ENCODE measurements at regions not wholly inside any gene's neighbourhood (a gene's known extent, or its start where the extent isn't known, plus 50 kb on each side); places are given as distances from the start of the nearest gene placed in this dataset.

GRCh38 chr16:6558661-6559060 is 774.0 kb upstream of the RBFOX1 start:
- DNase-seq (ENCODE audit: extremely low spot score, unreplicated experiment) = no peak
- Mint-ChIP-seq H3K36me3 (no peaks in the 10 kb centered on the region), H3K9me3 (no peaks in the 10 kb centered on the region), H3K27me3 (peaks cover 12% of the 10 kb centered on the region), H3K4me1 (ENCODE audit: unreplicated experiment) (no peaks in the 10 kb centered on the region), H3K4me3 (no peak overlapping the region), H3K27ac (no peak overlapping the region)
- no peak for TF ChIP-seq CTCF (conservative IDR thresholded peaks at IDR 0.05)

- no peaks in the 10 kb centered on the region for H3K4me1 Mint-ChIP-seq (ENCODE audit: unreplicated experiment)
- no peak overlapping the region for H3K4me3 Mint-ChIP-seq
- no peaks in the 10 kb centered on the region for H3K36me3 Mint-ChIP-seq
- H3K27me3 Mint-ChIP-seq = peaks cover 18% of the 10 kb centered on the region
- DNase-seq (ENCODE audit: extremely low spot score, unreplicated experiment) = no peak
- H3K27ac Mint-ChIP-seq = no peak overlapping the region
- TF ChIP-seq CTCF (conservative IDR thresholded peaks at IDR 0.05) = no peak
- no peaks in the 10 kb centered on the region for H3K9me3 Mint-ChIP-seq
These were observed 774.5 kb upstream of the RBFOX1 start for GRCh38 chr16:6558126-6558525.

GRCh38 chr16:6557353-6558023 is 775.2 kb upstream of the RBFOX1 start:
- no peaks in the 10 kb centered on the region for H3K9me3 Mint-ChIP-seq
- H3K4me1 Mint-ChIP-seq (ENCODE audit: unreplicated experiment) = no peaks in the 10 kb centered on the region
- no peak overlapping the region for H3K27ac Mint-ChIP-seq
- H3K36me3 Mint-ChIP-seq = no peaks in the 10 kb centered on the region
- peaks cover 19% of the 10 kb centered on the region for H3K27me3 Mint-ChIP-seq
- no peak for TF ChIP-seq CTCF (conservative IDR thresholded peaks at IDR 0.05)
- no peak overlapping the region for H3K4me3 Mint-ChIP-seq
- no peak for DNase-seq (ENCODE audit: extremely low spot score, unreplicated experiment)

- Mint-ChIP-seq H3K36me3 (no peaks in the 10 kb centered on the region), H3K4me3 (no peak overlapping the region), H3K27me3 (peaks cover 21% of the 10 kb centered on the region), H3K27ac (no peak overlapping the region), H3K4me1 (ENCODE audit: unreplicated experiment) (no peaks in the 10 kb centered on the region), H3K9me3 (no peaks in the 10 kb centered on the region)
- TF ChIP-seq CTCF (conservative IDR thresholded peaks at IDR 0.05) = no peak
- DNase-seq (ENCODE audit: extremely low spot score, unreplicated experiment) = no peak
These were observed 783.2 kb upstream of the RBFOX1 start for GRCh38 chr16:6549415-6549814.

- H3K27me3 Mint-ChIP-seq = peaks cover 20% of the 10 kb centered on the region
- no peaks in the 10 kb centered on the region for H3K9me3 Mint-ChIP-seq
- H3K36me3 Mint-ChIP-seq = no peaks in the 10 kb centered on the region
- no peak overlapping the region for H3K4me3 Mint-ChIP-seq
- H3K27ac Mint-ChIP-seq = no peak overlapping the region
- no peak for DNase-seq (ENCODE audit: extremely low spot score, unreplicated experiment)
- TF ChIP-seq CTCF (conservative IDR thresholded peaks at IDR 0.05) = no peak
- no peaks in the 10 kb centered on the region for H3K4me1 Mint-ChIP-seq (ENCODE audit: unreplicated experiment)
These were observed 784.1 kb upstream of the RBFOX1 start for GRCh38 chr16:6548507-6548906.

- TF ChIP-seq CTCF (conservative IDR thresholded peaks at IDR 0.05) = no peak
- Mint-ChIP-seq H3K36me3 (no peaks in the 10 kb centered on the region), H3K9me3 (no peaks in the 10 kb centered on the region), H3K4me3 (no peak overlapping the region), H3K4me1 (ENCODE audit: unreplicated experiment) (no peaks in the 10 kb centered on the region), H3K27ac (no peak overlapping the region), H3K27me3 (peaks cover 13% of the 10 kb centered on the region)
- DNase-seq (ENCODE audit: extremely low spot score, unreplicated experiment) = no peak
These were observed 785.5 kb upstream of the RBFOX1 start for GRCh38 chr16:6547131-6547530.
